IPS-18a (cell line): ENCODE measurements at regions not wholly inside any gene's neighbourhood (a gene's known extent, or its start where the extent isn't known, plus 50 kb on each side); places are given as distances from the start of the nearest gene placed in this dataset.

Experiments used
- H3K27ac ChIP-seq: one replicate; pipeline ENCODE4 v1.5.1; 2013; ENCODE audit warnings: low read length
- H3K27me3 ChIP-seq: one replicate; pipeline ENCODE4 v1.6.1; 2013; ENCODE audit warnings: mild to moderate bottlenecking, low read length; ENCODE audit not compliant: control insufficient read depth, insufficient read depth
- H3K36me3 ChIP-seq: one replicate; pipeline ENCODE4 v1.6.1; 2013; ENCODE audit warnings: low read depth, low read length; ENCODE audit not compliant: control insufficient read depth
- H3K4me1 ChIP-seq: one replicate; pipeline ENCODE4 v1.6.1; 2013; ENCODE audit warnings: low read depth, low read length; ENCODE audit not compliant: control insufficient read depth
- H3K4me3 ChIP-seq: one replicate; pipeline ENCODE4 v1.5.1; 2013; ENCODE audit warnings: low read length
- H3K9ac ChIP-seq: one replicate; pipeline ENCODE4 v1.6.1; 2013; ENCODE audit warnings: mild to moderate bottlenecking, low read length, moderate library complexity
- H3K9me3 ChIP-seq: one replicate; pipeline ENCODE4 v1.6.1; 2013; ENCODE audit warnings: low read depth, low read length; ENCODE audit not compliant: control insufficient read depth

DNA sequence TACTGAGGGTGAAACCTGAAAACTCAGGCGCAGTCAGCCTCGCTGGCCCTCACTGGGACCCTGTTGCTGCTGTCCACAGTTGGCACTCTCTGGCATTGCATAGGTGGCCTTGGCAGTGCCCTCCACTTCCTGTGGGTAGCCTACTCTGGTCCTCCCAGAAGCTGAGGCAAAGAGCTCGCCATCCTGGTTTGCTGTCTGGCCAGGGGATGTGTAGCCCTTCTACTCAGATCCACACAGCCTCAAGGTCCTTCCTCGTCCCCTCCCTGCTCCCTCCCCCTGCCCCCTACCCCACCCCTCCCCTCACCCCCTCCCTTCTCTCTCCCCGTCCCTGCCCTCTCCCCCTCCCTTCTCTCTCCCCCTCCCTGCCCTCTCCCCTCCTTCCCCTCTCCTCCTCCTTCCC, 176.0 kb downstream of the OLFM1 start:
- Histone ChIP-seq H3K36me3 (no peaks in the 10 kb centered on the region), H3K9me3 (no peaks in the 10 kb centered on the region), H3K27ac (no peak overlapping the region), H3K9ac (no peak overlapping the region), H3K4me3 (no peak overlapping the region), H3K4me1 (peaks cover 4% of the 10 kb centered on the region), H3K27me3 (no peaks in the 10 kb centered on the region)

- Histone ChIP-seq H3K27me3 (no peaks in the 10 kb centered on the region), H3K9ac (no peak overlapping the region), H3K4me1 (peaks cover 3% of the 10 kb centered on the region), H3K9me3 (no peaks in the 10 kb centered on the region), H3K36me3 (no peaks in the 10 kb centered on the region), H3K27ac (no peak overlapping the region), H3K4me3 (no peak overlapping the region)
These were observed 178.5 kb downstream of the OLFM1 start for GRCh38 chr9:135265931-135266330.

DNA sequence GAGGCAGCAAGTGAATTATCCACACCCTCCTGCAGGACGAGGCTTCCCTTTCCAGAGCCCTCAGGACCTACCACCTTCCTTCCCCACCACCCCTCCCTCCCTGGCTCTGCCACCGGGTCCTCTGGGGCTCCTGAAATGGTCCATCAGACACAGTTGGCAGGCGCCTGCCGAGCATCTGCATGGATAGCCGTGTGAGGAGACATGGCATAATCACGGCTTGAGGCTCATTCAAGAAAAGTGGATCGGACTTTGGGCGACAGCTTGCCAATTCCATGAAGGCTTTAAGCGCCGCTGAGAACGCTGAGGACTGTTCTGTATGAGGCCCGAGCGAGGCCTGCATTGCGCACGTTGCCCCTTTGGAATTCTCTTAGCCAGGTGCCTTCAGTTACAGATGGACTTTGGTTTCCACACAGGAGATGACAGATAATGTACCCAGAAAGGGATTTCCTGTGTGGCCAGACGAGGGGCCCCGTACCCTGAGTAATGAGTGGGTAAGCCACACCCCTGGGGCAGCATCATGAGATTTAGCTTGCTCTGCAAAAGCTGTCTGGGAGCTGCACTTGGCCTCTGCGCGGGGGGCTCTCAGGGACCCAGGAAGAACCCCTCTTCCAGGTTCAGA, 179.8 kb downstream of the OLFM1 start:
- no peaks in the 10 kb centered on the region for H3K4me1 ChIP-seq
- H3K9ac ChIP-seq: no peak overlapping the region
- H3K9me3 ChIP-seq: no peaks in the 10 kb centered on the region
- H3K36me3 ChIP-seq: no peaks in the 10 kb centered on the region
- no peak overlapping the region for H3K4me3 ChIP-seq
- H3K27me3 ChIP-seq: no peaks in the 10 kb centered on the region
- H3K27ac ChIP-seq: no peak overlapping the region

DNA sequence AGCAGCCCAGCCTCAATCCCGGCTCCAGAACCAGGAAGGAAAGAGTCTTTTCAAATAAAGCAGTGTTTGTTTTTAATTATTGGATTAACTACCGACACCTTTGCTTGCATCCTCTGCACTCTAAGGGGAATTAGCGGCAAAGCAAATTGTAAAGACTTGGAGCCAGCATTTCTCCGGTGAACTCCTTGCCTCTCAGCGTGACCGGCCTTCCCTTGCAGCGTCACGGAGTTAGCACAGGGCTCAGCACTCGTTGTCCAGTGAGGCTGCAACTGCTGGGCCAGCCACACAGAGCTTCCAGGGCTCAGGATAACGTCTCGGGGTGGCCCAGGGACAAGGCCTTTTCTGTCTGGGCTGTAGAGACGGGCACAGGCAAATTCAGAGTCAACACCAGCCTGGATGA, 180.6 kb downstream of the OLFM1 start:
- H3K36me3 ChIP-seq: no peaks in the 10 kb centered on the region
- no peaks in the 10 kb centered on the region for H3K9me3 ChIP-seq
- H3K27ac ChIP-seq: no peak overlapping the region
- no peak overlapping the region for H3K9ac ChIP-seq
- H3K4me1 ChIP-seq: no peaks in the 10 kb centered on the region
- no peaks in the 10 kb centered on the region for H3K27me3 ChIP-seq
- no peak overlapping the region for H3K4me3 ChIP-seq

DNA sequence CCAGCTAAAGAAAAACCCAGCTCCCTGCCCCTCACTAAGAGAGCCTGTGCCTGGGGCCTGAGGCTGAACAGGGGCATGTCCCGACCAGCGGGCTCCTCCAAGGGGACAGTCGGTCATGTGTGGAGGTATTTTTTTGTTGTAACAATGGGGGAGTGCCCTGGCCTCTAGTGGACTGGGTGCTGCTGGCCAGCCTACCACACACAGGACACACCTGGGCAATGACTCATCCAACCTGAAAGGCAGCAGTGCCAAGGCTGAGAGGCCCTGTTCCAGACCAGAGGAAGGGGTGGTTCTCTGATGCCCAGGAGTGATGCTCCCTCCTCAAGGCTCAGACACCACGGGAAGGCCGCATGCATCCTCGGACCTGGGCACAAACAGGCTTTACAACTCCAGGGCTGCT, 181.5 kb downstream of the OLFM1 start:
- no peak overlapping the region for H3K27ac ChIP-seq
- H3K9ac ChIP-seq: no peak overlapping the region
- H3K27me3 ChIP-seq: no peaks in the 10 kb centered on the region
- H3K36me3 ChIP-seq: no peaks in the 10 kb centered on the region
- H3K4me1 ChIP-seq: no peaks in the 10 kb centered on the region
- no peaks in the 10 kb centered on the region for H3K9me3 ChIP-seq
- H3K4me3 ChIP-seq: no peak overlapping the region

GRCh38 chr9:135269912-135270830, 182.7 kb downstream of the OLFM1 start:
- Histone ChIP-seq H3K4me3 (no peak overlapping the region), H3K27me3 (no peaks in the 10 kb centered on the region), H3K9me3 (no peaks in the 10 kb centered on the region), H3K9ac (no peak overlapping the region), H3K4me1 (no peaks in the 10 kb centered on the region), H3K36me3 (no peaks in the 10 kb centered on the region), H3K27ac (no peak overlapping the region)

DNA sequence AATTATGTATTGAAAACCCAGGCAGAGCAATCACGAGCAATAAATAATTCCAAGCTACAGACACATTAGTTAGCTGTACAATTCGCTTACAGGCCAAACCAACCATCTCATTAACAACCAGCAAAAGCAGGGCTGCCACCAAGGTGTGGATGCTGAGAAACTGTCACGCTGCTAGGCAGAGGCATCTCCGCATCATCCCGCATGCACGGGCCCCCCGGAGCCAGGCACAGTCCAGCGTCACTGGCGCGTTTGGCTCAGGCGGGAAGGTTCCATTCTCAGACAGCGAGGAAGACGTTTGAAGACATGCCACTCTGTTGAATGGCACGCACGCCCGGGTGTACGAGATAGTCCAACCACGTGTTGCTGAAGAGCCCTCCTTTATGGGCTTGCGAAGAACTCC, 184.0 kb downstream of the OLFM1 start:
- H3K9ac ChIP-seq: no peak overlapping the region
- H3K4me1 ChIP-seq: no peaks in the 10 kb centered on the region
- no peaks in the 10 kb centered on the region for H3K27me3 ChIP-seq
- H3K9me3 ChIP-seq: no peaks in the 10 kb centered on the region
- H3K27ac ChIP-seq: no peak overlapping the region
- H3K4me3 ChIP-seq: no peak overlapping the region
- H3K36me3 ChIP-seq: no peaks in the 10 kb centered on the region

GRCh38 chr9:135272608-135273007, 185.1 kb downstream of the OLFM1 start:
- Histone ChIP-seq H3K27ac (no peak overlapping the region), H3K36me3 (no peaks in the 10 kb centered on the region), H3K9ac (no peak overlapping the region), H3K27me3 (no peaks in the 10 kb centered on the region), H3K9me3 (no peaks in the 10 kb centered on the region), H3K4me3 (no peak overlapping the region), H3K4me1 (no peaks in the 10 kb centered on the region)

DNA sequence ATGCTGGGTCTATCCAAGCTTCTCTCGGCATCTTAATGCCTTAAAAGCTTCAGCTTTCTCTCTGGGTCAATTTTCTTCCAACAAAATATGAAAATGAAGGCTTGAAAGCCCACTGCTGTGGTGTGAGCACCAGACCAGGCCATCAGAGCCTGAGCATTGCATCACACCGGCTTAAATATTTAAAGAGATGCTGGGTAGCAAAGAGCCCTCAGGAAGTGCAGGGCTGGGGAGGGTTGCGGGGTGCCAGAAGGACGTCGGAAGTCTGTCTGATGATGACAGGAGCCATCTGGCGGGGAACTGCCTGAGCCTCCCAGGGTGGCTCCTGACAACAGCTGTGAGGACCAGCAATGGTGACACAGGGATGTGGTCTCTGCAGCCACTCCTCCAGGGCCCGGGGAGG, 185.5 kb downstream of the OLFM1 start:
- no peaks in the 10 kb centered on the region for H3K36me3 ChIP-seq
- no peak overlapping the region for H3K9ac ChIP-seq
- H3K4me1 ChIP-seq: no peaks in the 10 kb centered on the region
- no peaks in the 10 kb centered on the region for H3K27me3 ChIP-seq
- H3K9me3 ChIP-seq: no peaks in the 10 kb centered on the region
- H3K4me3 ChIP-seq: no peak overlapping the region
- no peak overlapping the region for H3K27ac ChIP-seq

DNA sequence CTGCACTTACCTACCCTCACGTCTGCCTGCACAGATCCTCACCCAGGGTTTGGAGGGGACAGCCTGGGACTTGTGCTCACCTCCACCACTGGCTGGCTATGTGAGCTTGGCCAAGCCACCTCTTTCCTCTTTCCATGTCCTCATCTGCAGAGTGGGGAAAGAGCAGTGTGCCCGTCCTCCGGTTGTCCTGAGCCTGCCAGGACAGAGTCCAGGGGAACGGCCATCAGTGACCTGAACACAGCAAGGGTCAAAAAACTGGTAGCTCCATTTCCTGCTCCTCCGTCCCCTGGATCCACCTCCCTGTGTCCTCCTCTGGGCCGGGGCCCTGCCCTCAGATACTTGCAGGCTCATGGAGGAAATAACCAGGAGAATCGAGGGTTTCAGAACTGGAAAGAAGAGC, 187.7 kb downstream of the OLFM1 start:
- H3K27me3 ChIP-seq: no peaks in the 10 kb centered on the region
- no peak overlapping the region for H3K9ac ChIP-seq
- no peak overlapping the region for H3K27ac ChIP-seq
- H3K4me1 ChIP-seq: no peaks in the 10 kb centered on the region
- no peak overlapping the region for H3K4me3 ChIP-seq
- no peaks in the 10 kb centered on the region for H3K9me3 ChIP-seq
- H3K36me3 ChIP-seq: no peaks in the 10 kb centered on the region

DNA sequence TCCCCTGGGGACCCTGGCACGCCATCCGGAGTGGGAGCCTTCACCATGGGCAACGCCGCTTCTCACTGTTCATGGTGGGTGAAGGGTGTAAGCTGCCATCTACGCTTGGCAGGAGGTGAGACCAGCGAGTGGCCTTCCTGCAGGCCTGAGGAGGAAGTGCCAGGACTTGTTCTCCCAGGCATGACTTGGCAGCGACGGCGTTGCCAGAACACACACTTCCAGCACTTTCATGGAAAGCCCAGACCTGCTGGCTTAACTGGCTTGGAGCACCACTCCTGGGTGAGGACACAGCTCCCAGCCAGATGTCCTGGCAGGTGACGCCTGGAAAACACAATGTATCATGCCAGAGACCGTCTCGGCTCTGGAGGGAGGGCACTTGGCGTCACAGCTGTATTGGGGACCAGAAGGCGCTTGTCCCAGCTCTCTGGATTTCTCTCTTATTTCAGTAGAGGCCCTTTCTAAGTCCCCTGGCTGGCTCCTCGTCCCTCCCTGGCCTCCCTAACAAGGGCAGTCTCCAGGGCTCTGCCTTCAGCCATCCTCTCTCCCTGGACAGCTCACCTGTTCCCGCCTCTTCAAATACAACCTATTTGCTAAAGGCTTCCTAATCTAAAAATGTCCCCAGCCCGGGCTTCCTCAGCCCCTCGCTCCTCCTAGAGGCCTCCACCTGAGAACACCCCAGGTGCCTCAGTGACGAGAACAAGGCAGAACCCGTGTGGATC, 188.3 kb downstream of the OLFM1 start:
- H3K4me1 ChIP-seq: no peaks in the 10 kb centered on the region
- no peaks in the 10 kb centered on the region for H3K27me3 ChIP-seq
- no peak overlapping the region for H3K4me3 ChIP-seq
- H3K9ac ChIP-seq: no peak overlapping the region
- no peaks in the 10 kb centered on the region for H3K9me3 ChIP-seq
- no peaks in the 10 kb centered on the region for H3K36me3 ChIP-seq
- no peak overlapping the region for H3K27ac ChIP-seq
